Endothelial cell (in vitro differentiated cells): ENCODE measurements at regions not wholly inside any gene's neighbourhood (a gene's known extent, or its start where the extent isn't known, plus 50 kb on each side); places are given as distances from the start of the nearest gene placed in this dataset.

Experiments used
- DNase-seq: peaks from one replicate; pipeline ENCODE4 v3.0.0; 2021; ENCODE audit warnings: low spot score
- H3K27ac Mint-ChIP-seq: one replicate; pipeline ENCODE4 v1.8.0; 2021; ENCODE audit warnings: mixed read lengths, inconsistent platforms; ENCODE audit not compliant: unreplicated experiment
- H3K27me3 Mint-ChIP-seq: one replicate; pipeline ENCODE4 v1.8.0; 2021; ENCODE audit warnings: mild to moderate bottlenecking, moderate library complexity, mixed read lengths, inconsistent platforms; ENCODE audit not compliant: unreplicated experiment
- H3K36me3 Mint-ChIP-seq: one replicate; pipeline ENCODE4 v1.8.0; 2021; ENCODE audit warnings: mild to moderate bottlenecking, low read depth, mixed read lengths, inconsistent platforms; ENCODE audit not compliant: unreplicated experiment
- H3K4me1 Mint-ChIP-seq: one replicate; pipeline ENCODE4 v1.8.0; 2021; ENCODE audit warnings: mild to moderate bottlenecking, mixed read lengths, inconsistent platforms; ENCODE audit not compliant: unreplicated experiment
- H3K4me3 Mint-ChIP-seq: one replicate; pipeline ENCODE4 v1.8.0; 2021; ENCODE audit warnings: mild to moderate bottlenecking, mixed read lengths, inconsistent platforms; ENCODE audit not compliant: unreplicated experiment
- H3K9me3 Mint-ChIP-seq: one replicate; pipeline ENCODE4 v1.8.0; 2021; ENCODE audit warnings: mixed read lengths, inconsistent platforms; ENCODE audit not compliant: unreplicated experiment
- CTCF ChIP-seq: fragments of 200-600 bp; sonication (generic); IDR thresholded peaks from one replicate; pipeline ENCODE4 v1.5.0; 2021; ENCODE audit warnings: antibody characterized with exemption; ENCODE audit not compliant: unreplicated experiment

GRCh38 chr4:116577321-116577720, 508.1 kb downstream of the TRAM1L1 start:
- no peak for TF ChIP-seq CTCF
- DNase-seq = no peak
- Mint-ChIP-seq H3K27ac (no peak overlapping the region), H3K27me3 (peaks cover 2% of the 10 kb centered on the region), H3K36me3 (peaks cover 6% of the 10 kb centered on the region), H3K9me3 (no peaks in the 10 kb centered on the region), H3K4me1 (no peaks in the 10 kb centered on the region), H3K4me3 (no peak overlapping the region)

- Mint-ChIP-seq H3K27ac (no peak overlapping the region), H3K4me1 (no peaks in the 10 kb centered on the region), H3K36me3 (peaks cover 6% of the 10 kb centered on the region), H3K27me3 (peaks cover 2% of the 10 kb centered on the region), H3K4me3 (no peak overlapping the region), H3K9me3 (no peaks in the 10 kb centered on the region)
- no peak for DNase-seq
- TF ChIP-seq CTCF = no peak
Observed at GRCh38 chr4:116573540-116573939, 511.8 kb downstream of the TRAM1L1 start.

- no peak for TF ChIP-seq CTCF
- no peaks in the 10 kb centered on the region for H3K4me1 Mint-ChIP-seq
- no peak for DNase-seq
- H3K36me3 Mint-ChIP-seq = peaks cover 4% of the 10 kb centered on the region
- H3K4me3 Mint-ChIP-seq = no peak overlapping the region
- H3K27me3 Mint-ChIP-seq = peaks cover 4% of the 10 kb centered on the region
- no peak overlapping the region for H3K27ac Mint-ChIP-seq
- H3K9me3 Mint-ChIP-seq = no peaks in the 10 kb centered on the region
Observed at GRCh38 chr4:116561768-116562167, 523.6 kb downstream of the TRAM1L1 start.

- no peak for DNase-seq
- Mint-ChIP-seq H3K36me3 (no peaks in the 10 kb centered on the region), H3K27me3 (no peaks in the 10 kb centered on the region), H3K27ac (no peak overlapping the region), H3K9me3 (no peaks in the 10 kb centered on the region), H3K4me1 (peaks cover 6% of the 10 kb centered on the region), H3K4me3 (no peak overlapping the region)
- no peak for TF ChIP-seq CTCF
Observed at GRCh38 chr4:116551806-116552205, 533.6 kb downstream of the TRAM1L1 start.

- Mint-ChIP-seq H3K36me3 (no peaks in the 10 kb centered on the region), H3K4me3 (no peak overlapping the region), H3K27me3 (no peaks in the 10 kb centered on the region), H3K9me3 (no peaks in the 10 kb centered on the region), H3K27ac (no peak overlapping the region), H3K4me1 (peaks cover 2% of the 10 kb centered on the region)
- no peak for DNase-seq
- TF ChIP-seq CTCF = no peak
Observed at GRCh38 chr4:116547632-116548031, 537.7 kb downstream of the TRAM1L1 start.
